LNCaP clone FGC (cell line): ENCODE measurements at regions not wholly inside any gene's neighbourhood (a gene's known extent, or its start where the extent isn't known, plus 50 kb on each side); places are given as distances from the start of the nearest gene placed in this dataset.
A peak's percentile ranks its signal among the peaks of the same experiment; 100 is the strongest.

Source experiments
- DNase-seq: peaks from one replicate; pipeline ENCODE4 v3.0.0-alpha.2; 2011; ENCODE audit warnings: low read depth
- H3K4me3 ChIP-seq: 2 replicates; pipeline ENCODE4 v1.5.1; 2011; ENCODE audit warnings: mild to moderate bottlenecking, low read depth, low read length, control low read depth
- TF ChIP-seq, protein P1 (sequence below): IDR thresholded peaks from 2 replicates; pipeline ENCODE4 v1.5.1; 2012; ENCODE audit warnings: mild to moderate bottlenecking; ENCODE audit not compliant: control insufficient read depth, insufficient read depth; ENCODE audit errors: extremely low read depth

DNA sequence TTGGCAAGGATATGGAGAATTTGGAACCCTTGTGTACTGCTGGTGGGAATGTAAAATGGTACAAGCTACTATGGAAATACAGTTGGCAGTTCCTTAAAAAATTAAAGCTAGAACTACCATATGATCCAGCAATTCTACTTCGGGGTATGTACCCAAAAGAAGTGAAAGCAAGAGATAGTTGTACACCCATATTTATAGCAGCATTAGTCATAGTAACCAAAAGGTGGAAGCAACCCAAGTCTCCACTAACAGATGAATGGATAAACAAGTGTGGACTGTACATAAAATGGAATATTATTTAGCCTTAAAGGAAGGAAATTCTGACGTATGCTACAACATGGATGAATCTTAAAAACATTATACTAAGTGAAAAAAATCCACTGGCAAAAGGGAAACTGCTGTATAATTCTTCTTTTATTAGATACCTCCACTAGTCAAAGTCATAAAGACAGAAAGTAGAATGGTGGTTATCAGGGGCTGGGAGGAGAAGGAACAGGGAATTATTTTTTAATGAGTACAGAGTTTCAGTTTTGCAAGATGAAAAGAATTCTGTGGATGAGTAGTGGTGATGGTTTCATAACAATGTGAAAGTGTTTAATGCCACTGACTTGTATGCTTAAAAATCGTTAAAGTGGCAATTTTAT is 141.6 kb downstream of the RXFP2 start:
- TF ChIP-seq, protein P1, sequence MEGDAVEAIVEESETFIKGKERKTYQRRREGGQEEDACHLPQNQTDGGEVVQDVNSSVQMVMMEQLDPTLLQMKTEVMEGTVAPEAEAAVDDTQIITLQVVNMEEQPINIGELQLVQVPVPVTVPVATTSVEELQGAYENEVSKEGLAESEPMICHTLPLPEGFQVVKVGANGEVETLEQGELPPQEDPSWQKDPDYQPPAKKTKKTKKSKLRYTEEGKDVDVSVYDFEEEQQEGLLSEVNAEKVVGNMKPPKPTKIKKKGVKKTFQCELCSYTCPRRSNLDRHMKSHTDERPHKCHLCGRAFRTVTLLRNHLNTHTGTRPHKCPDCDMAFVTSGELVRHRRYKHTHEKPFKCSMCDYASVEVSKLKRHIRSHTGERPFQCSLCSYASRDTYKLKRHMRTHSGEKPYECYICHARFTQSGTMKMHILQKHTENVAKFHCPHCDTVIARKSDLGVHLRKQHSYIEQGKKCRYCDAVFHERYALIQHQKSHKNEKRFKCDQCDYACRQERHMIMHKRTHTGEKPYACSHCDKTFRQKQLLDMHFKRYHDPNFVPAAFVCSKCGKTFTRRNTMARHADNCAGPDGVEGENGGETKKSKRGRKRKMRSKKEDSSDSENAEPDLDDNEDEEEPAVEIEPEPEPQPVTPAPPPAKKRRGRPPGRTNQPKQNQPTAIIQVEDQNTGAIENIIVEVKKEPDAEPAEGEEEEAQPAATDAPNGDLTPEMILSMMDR: no peak
- DNase-seq: no peak
- no peak overlapping the region for H3K4me3 ChIP-seq

DNA sequence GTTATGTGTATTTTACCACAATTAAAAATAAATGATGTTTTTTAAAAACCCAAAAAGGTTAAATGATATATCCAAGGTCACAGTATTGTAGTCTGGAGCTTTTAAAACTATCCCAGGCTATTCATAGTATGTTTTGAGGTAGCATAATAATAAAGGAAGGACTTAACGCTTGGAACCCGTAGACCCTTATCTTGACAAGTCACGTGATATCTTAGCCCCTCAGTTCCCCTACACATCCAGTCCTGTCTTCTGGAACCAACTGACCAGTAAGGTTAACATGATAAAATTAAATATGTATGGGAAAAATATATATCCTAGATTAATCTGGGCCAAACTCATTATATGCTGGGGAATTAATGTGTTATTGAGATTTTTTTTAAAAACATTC is 142.2 kb downstream of the RXFP2 start:
- TF ChIP-seq, protein P1: no peak
- DNase-seq: no peak
- H3K4me3 ChIP-seq: no peak overlapping the region

DNA sequence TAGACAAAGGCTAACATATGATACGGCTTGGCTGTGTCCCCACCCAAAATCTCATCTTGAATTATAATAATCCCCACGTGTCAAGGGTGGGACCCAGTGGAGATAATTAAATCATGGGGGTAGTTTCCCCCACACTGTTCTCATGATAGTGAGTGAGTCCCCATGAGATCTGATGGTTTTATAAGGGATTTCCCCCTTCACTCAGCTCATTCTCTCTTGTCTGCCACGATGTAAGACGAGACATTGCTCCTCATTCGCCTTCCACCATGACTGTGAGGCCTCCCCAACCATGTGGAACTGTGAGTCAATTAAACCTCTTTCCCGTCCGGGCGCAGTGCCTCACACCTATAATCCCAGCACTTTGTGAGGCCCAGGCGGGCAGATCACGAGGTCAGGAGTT is 143.5 kb downstream of the RXFP2 start:
- TF ChIP-seq, protein P1: no peak
- H3K4me3 ChIP-seq: no peak overlapping the region
- no peak for DNase-seq

GRCh38 chr13:31884556-31884955 is 145.2 kb downstream of the RXFP2 start:
- no peak for DNase-seq
- no peak overlapping the region for H3K4me3 ChIP-seq
- TF ChIP-seq, protein P1: no peak

DNA sequence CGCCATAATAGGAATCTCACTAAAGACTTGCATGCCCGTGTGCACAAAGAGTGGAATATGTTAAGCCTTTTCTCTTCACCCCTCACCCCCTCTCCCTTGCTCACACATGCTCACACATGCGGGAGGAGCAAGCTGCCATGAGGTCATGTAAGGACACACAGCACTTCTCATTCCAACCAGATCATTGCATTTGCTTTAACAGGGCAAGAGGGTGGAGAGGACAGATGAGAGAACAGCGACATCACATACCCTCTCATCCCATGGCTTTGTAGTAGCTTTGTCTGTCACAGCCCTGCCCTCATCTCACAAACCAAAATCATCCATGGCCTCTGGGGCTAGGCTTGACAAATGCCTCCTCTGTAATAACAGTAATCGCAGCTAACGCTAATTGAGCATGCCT is 145.6 kb upstream of the FRY start:
- no peak overlapping the region for H3K4me3 ChIP-seq
- TF ChIP-seq, protein P1: no peak
- DNase-seq: peak; percentile 6

GRCh38 chr13:31887286-31887685 is 144.3 kb upstream of the FRY start:
- no peak overlapping the region for H3K4me3 ChIP-seq
- DNase-seq: no peak
- TF ChIP-seq, protein P1: no peak

DNA sequence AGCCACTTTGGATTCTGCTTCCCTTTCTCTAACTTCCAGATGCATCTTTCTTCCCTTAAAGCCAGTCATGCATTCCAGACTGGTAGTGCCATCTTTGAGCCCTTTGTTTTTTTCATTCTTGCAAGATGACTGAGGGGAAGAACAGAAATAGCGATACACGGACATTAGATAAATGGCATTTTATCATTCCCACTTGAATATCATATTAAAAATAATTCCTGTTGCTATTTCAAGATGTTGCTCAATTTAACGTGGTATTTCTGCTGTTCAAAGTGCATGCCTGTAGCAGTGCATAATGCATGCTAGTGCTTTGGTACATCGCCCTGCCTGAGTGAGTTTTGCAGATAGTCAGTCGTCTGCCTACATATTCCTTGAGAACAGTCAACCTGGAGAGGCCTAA is 140.6 kb upstream of the FRY start:
- no peak overlapping the region for H3K4me3 ChIP-seq
- TF ChIP-seq, protein P1: no peak
- DNase-seq: no peak
